ENCODE measurements at regions not wholly inside any gene's neighbourhood (a gene's known extent, or its start where the extent isn't known, plus 50 kb on each side); places are given as distances from the start of the nearest gene placed in this dataset.

- TF ChIP-seq POLR2A (IDR thresholded peaks at IDR 0.05) = no peak
- no peak for TF ChIP-seq CTCF (IDR thresholded peaks at IDR 0.05)
These were observed 633.6 kb upstream of the FTMT start for GRCh38 chr5:121218086-121218485.
